Mesenchymal stem cell (in vitro differentiated cells and primary cell): ENCODE measurements at regions not wholly inside any gene's neighbourhood (a gene's known extent, or its start where the extent isn't known, plus 50 kb on each side); places are given as distances from the start of the nearest gene placed in this dataset.

Source experiments
- DNase-seq: peaks from one replicate; pipeline ENCODE4 v3.0.0-alpha.2; 2013
- H2AFZ ChIP-seq: one replicate; pipeline ENCODE4 v1.6.1; 2013; ENCODE audit warnings: low read depth, mild to moderate bottlenecking, control low read depth, inconsistent platforms, low read length, moderate library complexity
- H2AK5ac ChIP-seq: 2 replicates; pipeline ENCODE4 v1.6.1; 2013; ENCODE audit warnings: low read length, moderate library complexity, mild to moderate bottlenecking, inconsistent platforms; ENCODE audit not compliant: severe bottlenecking
- H2BK120ac ChIP-seq: one replicate; pipeline ENCODE4 v1.6.1; 2013; ENCODE audit warnings: low read depth, mild to moderate bottlenecking, inconsistent platforms, low read length, moderate library complexity
- H2BK12ac ChIP-seq, 2 experiments: one replicate each; pipeline ENCODE4 v1.6.1; 2013; ENCODE audit warnings: inconsistent platforms in 2 of 2, low read length in 2 of 2, mild to moderate bottlenecking in 2 of 2, moderate library complexity in 2 of 2, control low read depth in 1 of 2
- H2BK15ac ChIP-seq: one replicate; pipeline ENCODE4 v1.6.1; 2013; ENCODE audit warnings: mild to moderate bottlenecking, low read depth, inconsistent platforms; ENCODE audit not compliant: poor library complexity, severe bottlenecking
- H2BK5ac ChIP-seq: 2 replicates; pipeline ENCODE4 v1.6.1; 2013; ENCODE audit warnings: low read depth, mild to moderate bottlenecking, low read length, control low read depth, inconsistent platforms; ENCODE audit not compliant: poor library complexity, severe bottlenecking
- H3K14ac ChIP-seq, 2 experiments: one replicate each; pipeline ENCODE4 v1.6.1; 2013; ENCODE audit warnings: inconsistent platforms in 2 of 2, low read length in 2 of 2, control low read depth in 1 of 2, mild to moderate bottlenecking in 1 of 2, moderate library complexity in 1 of 2
- H3K18ac ChIP-seq, 2 experiments: one replicate each; pipeline ENCODE4 v1.6.1; 2013; ENCODE audit warnings: inconsistent platforms in 2 of 2, low read length in 2 of 2, control low read depth in 1 of 2, low read depth in 1 of 2, mild to moderate bottlenecking in 1 of 2
- H3K23ac ChIP-seq, 2 experiments: one replicate each; pipeline ENCODE4 v1.6.1; 2013; ENCODE audit warnings: inconsistent platforms in 2 of 2, low read length in 2 of 2, mild to moderate bottlenecking in 2 of 2, moderate library complexity in 2 of 2, control low read depth in 1 of 2
- H3K27ac ChIP-seq: 2 replicates; pipeline ENCODE4 v1.5.1; 2013; ENCODE audit warnings: mild to moderate bottlenecking, moderate library complexity, low read length, control low read depth, inconsistent platforms; ENCODE audit not compliant: poor library complexity, severe bottlenecking
- H3K27me3 ChIP-seq, 2 experiments: 2 replicates each; pipeline versions ENCODE4 v1.6.1 to v1.7.0; 2013; ENCODE audit warnings: low read length in 2 of 2, mild to moderate bottlenecking in 2 of 2, moderate library complexity in 2 of 2, control low read depth in 1 of 2, inconsistent platforms in 1 of 2; ENCODE audit not compliant: control insufficient read depth in 1 of 2, insufficient read depth in 1 of 2
- H3K36me3 ChIP-seq, 2 experiments: 2 replicates each; pipeline versions ENCODE4 v1.6.1 to v1.7.0; 2013; ENCODE audit warnings: low read length in 2 of 2, control low read depth in 1 of 2, inconsistent platforms in 1 of 2, low read depth in 1 of 2, mild to moderate bottlenecking in 1 of 2; ENCODE audit not compliant: insufficient read depth in 2 of 2, control insufficient read depth in 1 of 2
- H3K4ac ChIP-seq, 2 experiments: one replicate each; pipeline ENCODE4 v1.6.1; 2013; ENCODE audit warnings: inconsistent platforms in 2 of 2, low read length in 2 of 2, mild to moderate bottlenecking in 2 of 2, moderate library complexity in 2 of 2, control low read depth in 1 of 2, low read depth in 1 of 2
- H3K4me1 ChIP-seq: 2 replicates; pipeline ENCODE4 v1.6.1; 2013; ENCODE audit warnings: low read depth, low read length, control low read depth; ENCODE audit not compliant: control insufficient read depth, insufficient read depth
- H3K4me2 ChIP-seq: 2 replicates; pipeline ENCODE4 v1.6.1; 2013; ENCODE audit warnings: low read length, mild to moderate bottlenecking, inconsistent platforms; ENCODE audit not compliant: poor library complexity, severe bottlenecking
- H3K4me3 ChIP-seq, 2 experiments: 2 replicates each; pipeline versions ENCODE4 v1.5.1 to v1.7.0; 2013; ENCODE audit warnings: low read length in 2 of 2, mild to moderate bottlenecking in 2 of 2, control low read depth in 1 of 2, low read depth in 1 of 2; ENCODE audit not compliant: insufficient read depth in 1 of 2
- H3K79me1 ChIP-seq: replicated peaks from 2 replicates; pipeline ENCODE4 v1.6.1; 2013; ENCODE audit warnings: mild to moderate bottlenecking, control low read depth, low read length, inconsistent platforms; ENCODE audit not compliant: poor library complexity, severe bottlenecking
- H3K9ac ChIP-seq: 2 replicates; pipeline ENCODE4 v1.7.0; 2013; ENCODE audit warnings: mild to moderate bottlenecking, low read length, moderate library complexity
- H3K9me3 ChIP-seq: 2 replicates; pipeline ENCODE4 v1.7.0; 2013; ENCODE audit warnings: mild to moderate bottlenecking, low read length; ENCODE audit not compliant: control insufficient read depth
- H4K8ac ChIP-seq: one replicate; pipeline ENCODE4 v1.6.1; 2013; ENCODE audit warnings: inconsistent platforms, mild to moderate bottlenecking, low read length, moderate library complexity
- H4K91ac ChIP-seq: one replicate; pipeline ENCODE4 v1.6.1; 2013; ENCODE audit warnings: mild to moderate bottlenecking, low read length, inconsistent platforms
- WGBS: methylation state at CpG from one replicate; pipeline ENCODE4 v1.1.7; 2013; ENCODE audit warnings: mixed read lengths; 5-methylcytosine and 5-hydroxymethylcytosine counted together

DNA sequence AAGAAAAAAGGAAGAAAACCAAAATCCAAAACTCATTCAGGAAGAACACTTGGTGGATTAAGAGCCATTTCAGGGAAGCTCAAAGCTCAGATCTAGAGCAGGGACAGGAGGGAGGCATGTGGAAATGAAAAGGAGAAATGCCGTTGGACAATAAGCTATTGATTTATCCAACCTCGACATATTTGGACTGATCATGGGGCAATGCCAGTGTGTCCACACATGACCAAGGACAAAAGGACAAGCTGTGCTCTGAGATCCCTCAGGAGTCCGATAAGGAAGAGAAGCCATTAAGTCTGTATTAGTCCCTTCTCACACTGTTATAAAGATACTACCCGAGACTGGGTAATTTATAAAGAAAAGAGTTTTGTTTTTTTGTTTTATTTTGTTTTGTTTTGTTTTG lies 684.0 kb upstream of the CELF2 start:
- no peak for DNase-seq
- Histone ChIP-seq H3K27ac (no peak overlapping the region), H2AK5ac (no peak overlapping the region), H3K18ac (no peak overlapping the region), H3K23ac (no peak overlapping the region), H3K9ac (no peak overlapping the region), H3K4me3 (no peak overlapping the region), H2AFZ (no peak overlapping the region), H3K4me1 (no peaks in the 10 kb centered on the region), H2BK12ac (no peak overlapping the region), H4K8ac (no peak overlapping the region), H3K14ac (no peak overlapping the region), H3K36me3 (no peaks in the 10 kb centered on the region), H2BK15ac (no peak overlapping the region), H2BK120ac (no peak overlapping the region), H3K27me3 (no peaks in the 10 kb centered on the region), H3K4me2 (no peak overlapping the region), H3K79me1 (no peaks in the 10 kb centered on the region), H3K9me3 (no peaks in the 10 kb centered on the region), H2BK5ac (no peak overlapping the region), H4K91ac (no peak overlapping the region), H3K4ac (no peak overlapping the region)
- 96% methylated on average over 4 of the region's 4 CpGs for WGBS

DNA sequence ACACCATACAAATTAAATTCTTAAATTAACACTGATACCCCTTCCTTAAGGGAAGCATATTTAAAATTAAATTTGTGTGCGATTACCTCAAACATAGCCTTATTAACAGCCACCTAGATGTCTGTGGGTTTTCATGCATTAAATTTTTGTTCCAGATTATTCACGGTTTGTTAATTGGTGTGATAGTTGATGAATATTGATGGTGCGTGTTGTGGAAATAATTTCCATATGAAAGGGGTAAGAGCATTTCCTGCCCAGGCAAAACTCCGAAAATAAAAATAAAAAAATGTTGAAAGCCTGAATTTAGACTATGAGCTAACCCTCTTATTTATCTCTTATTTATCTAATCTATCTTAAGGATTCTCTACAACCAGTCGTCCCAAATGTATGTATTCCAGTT lies 679.3 kb upstream of the CELF2 start:
- no peaks in the 10 kb centered on the region for H3K36me3 ChIP-seq
- H3K9me3 ChIP-seq: no peaks in the 10 kb centered on the region
- no peak overlapping the region for H3K14ac ChIP-seq
- no peak overlapping the region for H3K4me3 ChIP-seq
- no peak overlapping the region for H2BK12ac ChIP-seq
- no peak overlapping the region for H3K4ac ChIP-seq
- no peak overlapping the region for H3K23ac ChIP-seq
- no peak overlapping the region for H4K91ac ChIP-seq
- no peaks in the 10 kb centered on the region for H3K79me1 ChIP-seq
- H2AFZ ChIP-seq: no peak overlapping the region
- H3K4me1 ChIP-seq: no peaks in the 10 kb centered on the region
- no peak for DNase-seq
- WGBS: 97% methylated on average over 3 of the region's 5 CpGs
- no peak overlapping the region for H3K18ac ChIP-seq
- no peak overlapping the region for H2BK120ac ChIP-seq
- no peak overlapping the region for H3K4me2 ChIP-seq
- H3K27ac ChIP-seq: no peak overlapping the region
- no peak overlapping the region for H2AK5ac ChIP-seq
- no peak overlapping the region for H2BK15ac ChIP-seq
- H4K8ac ChIP-seq: no peak overlapping the region
- H2BK5ac ChIP-seq: no peak overlapping the region
- no peak overlapping the region for H3K9ac ChIP-seq
- no peaks in the 10 kb centered on the region for H3K27me3 ChIP-seq

DNA sequence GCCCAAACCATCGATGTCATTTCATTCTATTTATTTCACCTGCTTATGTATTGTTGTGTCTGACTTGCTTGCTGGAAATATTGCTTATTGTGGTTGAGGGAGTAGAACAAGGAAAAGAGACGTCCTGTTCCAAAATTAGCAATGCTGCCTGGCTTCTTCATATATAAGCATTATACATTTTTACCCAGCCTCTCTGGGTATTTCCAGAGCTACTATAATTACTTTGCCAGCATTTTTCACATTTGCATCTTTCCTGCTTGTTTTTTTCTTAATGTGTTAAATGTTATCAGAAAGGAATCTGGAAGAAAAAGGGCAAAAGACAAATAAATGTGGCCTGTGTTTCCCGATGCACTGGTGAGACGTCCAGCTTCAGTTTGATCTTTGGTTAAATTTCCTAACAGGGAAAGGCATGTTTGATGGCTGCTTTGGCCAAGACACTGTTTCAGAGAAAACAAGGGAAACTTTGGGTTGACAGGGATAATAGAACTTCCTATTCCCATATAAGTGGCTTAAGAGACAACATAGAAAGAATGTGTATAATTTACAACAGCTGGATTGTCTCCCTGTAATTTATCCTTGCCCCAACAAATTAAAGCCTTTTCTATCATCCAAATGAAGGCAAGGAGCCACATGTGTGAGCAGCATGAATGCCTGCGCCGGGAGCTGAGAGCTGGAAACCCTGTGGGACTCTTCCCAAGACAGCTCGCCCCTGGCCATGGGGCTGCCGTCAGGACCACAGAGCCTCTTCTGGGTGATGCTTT lies 671.1 kb upstream of the CELF2 start:
- Histone ChIP-seq H3K14ac (no peak overlapping the region), H3K9ac (no peak overlapping the region), H3K27me3 (no peaks in the 10 kb centered on the region), H3K23ac (no peak overlapping the region), H2BK15ac (no peak overlapping the region), H3K9me3 (no peaks in the 10 kb centered on the region), H3K36me3 (no peaks in the 10 kb centered on the region), H4K8ac (no peak overlapping the region), H3K79me1 (no peaks in the 10 kb centered on the region), H3K27ac (no peak overlapping the region), H2AFZ (no peak overlapping the region), H4K91ac (no peak overlapping the region), H3K4me2 (no peak overlapping the region), H2BK12ac (no peak overlapping the region), H2BK120ac (no peak overlapping the region), H3K4me1 (no peaks in the 10 kb centered on the region), H2BK5ac (no peak overlapping the region), H2AK5ac (no peak overlapping the region), H3K4ac (no peak overlapping the region), H3K4me3 (no peak overlapping the region), H3K18ac (no peak overlapping the region)
- 97% methylated on average over 6 of the region's 8 CpGs for WGBS
- no peak for DNase-seq

DNA sequence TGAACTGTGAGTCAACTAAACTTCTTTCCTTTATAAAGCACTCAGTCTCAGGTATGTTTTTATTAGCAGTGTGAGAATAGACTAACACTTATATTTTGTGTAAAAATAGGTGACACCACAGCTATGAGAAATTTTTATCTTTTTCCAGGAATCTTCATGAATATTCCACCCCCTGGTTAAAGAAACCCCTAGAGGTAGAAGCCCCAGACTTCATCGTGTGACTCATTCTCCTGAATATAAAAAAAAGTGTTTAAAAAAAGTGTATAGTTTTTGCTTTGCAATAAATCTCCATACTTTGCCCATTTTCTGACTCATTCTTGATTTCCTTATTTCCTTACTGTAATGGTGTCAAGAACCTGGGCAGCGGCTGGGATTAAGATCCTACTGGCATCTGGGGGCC lies 667.6 kb upstream of the CELF2 start:
- no peak overlapping the region for H2BK5ac ChIP-seq
- H2BK15ac ChIP-seq: no peak overlapping the region
- H3K14ac ChIP-seq: no peak overlapping the region
- no peaks in the 10 kb centered on the region for H3K9me3 ChIP-seq
- no peak overlapping the region for H3K27ac ChIP-seq
- DNase-seq: no peak
- H3K4me1 ChIP-seq: no peaks in the 10 kb centered on the region
- no peak overlapping the region for H2BK120ac ChIP-seq
- no peaks in the 10 kb centered on the region for H3K36me3 ChIP-seq
- no peak overlapping the region for H3K4me2 ChIP-seq
- H3K9ac ChIP-seq: no peak overlapping the region
- no peak overlapping the region for H3K23ac ChIP-seq
- H3K79me1 ChIP-seq: no peaks in the 10 kb centered on the region
- H3K27me3 ChIP-seq: no peaks in the 10 kb centered on the region
- H2AK5ac ChIP-seq: no peak overlapping the region
- 80% methylated on average over 1 of the region's 2 CpGs for WGBS
- H4K91ac ChIP-seq: no peak overlapping the region
- H2AFZ ChIP-seq: no peak overlapping the region
- H3K18ac ChIP-seq: no peak overlapping the region
- no peak overlapping the region for H3K4me3 ChIP-seq
- H3K4ac ChIP-seq: no peak overlapping the region
- H2BK12ac ChIP-seq: no peak overlapping the region
- no peak overlapping the region for H4K8ac ChIP-seq
